ENCODE measurements at regions not wholly inside any gene's neighbourhood (a gene's known extent, or its start where the extent isn't known, plus 50 kb on each side); places are given as distances from the start of the nearest gene placed in this dataset.

- no peak for TF ChIP-seq CTCF (IDR thresholded peaks at IDR 0.05; ENCODE audit: partially characterized antibody, unreplicated experiment)
- no peaks in the 10 kb centered on the region for H3K4me1 Mint-ChIP-seq (ENCODE audit: low read depth, unreplicated experiment)
- H3K36me3 Mint-ChIP-seq (ENCODE audit: unreplicated experiment), result peaks cover 5% of the 10 kb centered on the region
- H3K4me3 Mint-ChIP-seq (ENCODE audit: unreplicated experiment), result no peak overlapping the region
- H3K27me3 Mint-ChIP-seq (ENCODE audit: unreplicated experiment), result peaks cover 5% of the 10 kb centered on the region
- H3K9me3 Mint-ChIP-seq (ENCODE audit: unreplicated experiment), result no peaks in the 10 kb centered on the region
- no peak overlapping the region for H3K27ac Mint-ChIP-seq (ENCODE audit: unreplicated experiment)
- no peak for DNase-seq
Measured at GRCh38 chr1:208562151-208562960, 318.2 kb upstream of the PLXNA2 start.

- H3K36me3 Mint-ChIP-seq (ENCODE audit: unreplicated experiment), result no peaks in the 10 kb centered on the region
- H3K27me3 Mint-ChIP-seq (ENCODE audit: unreplicated experiment), result peaks cover 3% of the 10 kb centered on the region
- no peak for DNase-seq
- no peak for TF ChIP-seq CTCF (IDR thresholded peaks at IDR 0.05; ENCODE audit: partially characterized antibody, unreplicated experiment)
- H3K27ac Mint-ChIP-seq (ENCODE audit: unreplicated experiment), result no peak overlapping the region
- no peak overlapping the region for H3K4me3 Mint-ChIP-seq (ENCODE audit: unreplicated experiment)
- H3K4me1 Mint-ChIP-seq (ENCODE audit: low read depth, unreplicated experiment), result no peaks in the 10 kb centered on the region
- no peaks in the 10 kb centered on the region for H3K9me3 Mint-ChIP-seq (ENCODE audit: unreplicated experiment)
Measured at GRCh38 chr1:208564466-208564865, 320.3 kb upstream of the PLXNA2 start.

GRCh38 chr1:208565756-208566440 is 321.7 kb upstream of the PLXNA2 start:
- no peak for TF ChIP-seq CTCF (IDR thresholded peaks at IDR 0.05; ENCODE audit: partially characterized antibody, unreplicated experiment)
- H3K4me1 Mint-ChIP-seq (ENCODE audit: low read depth, unreplicated experiment), result no peaks in the 10 kb centered on the region
- no peaks in the 10 kb centered on the region for H3K9me3 Mint-ChIP-seq (ENCODE audit: unreplicated experiment)
- H3K4me3 Mint-ChIP-seq (ENCODE audit: unreplicated experiment), result no peak overlapping the region
- no peak for DNase-seq
- peaks cover 6% of the 10 kb centered on the region for H3K36me3 Mint-ChIP-seq (ENCODE audit: unreplicated experiment)
- H3K27me3 Mint-ChIP-seq (ENCODE audit: unreplicated experiment), result peaks cover 3% of the 10 kb centered on the region
- no peak overlapping the region for H3K27ac Mint-ChIP-seq (ENCODE audit: unreplicated experiment)

GRCh38 chr1:208569181-208569580 is 325.0 kb upstream of the PLXNA2 start:
- H3K36me3 Mint-ChIP-seq (ENCODE audit: unreplicated experiment), result peaks cover 6% of the 10 kb centered on the region
- H3K27me3 Mint-ChIP-seq (ENCODE audit: unreplicated experiment), result no peaks in the 10 kb centered on the region
- no peaks in the 10 kb centered on the region for H3K9me3 Mint-ChIP-seq (ENCODE audit: unreplicated experiment)
- no peak overlapping the region for H3K4me3 Mint-ChIP-seq (ENCODE audit: unreplicated experiment)
- H3K4me1 Mint-ChIP-seq (ENCODE audit: low read depth, unreplicated experiment), result no peaks in the 10 kb centered on the region
- H3K27ac Mint-ChIP-seq (ENCODE audit: unreplicated experiment), result no peak overlapping the region
- no peak for TF ChIP-seq CTCF (IDR thresholded peaks at IDR 0.05; ENCODE audit: partially characterized antibody, unreplicated experiment)
- no peak for DNase-seq

GRCh38 chr1:208570362-208570761 is 326.2 kb upstream of the PLXNA2 start:
- no peaks in the 10 kb centered on the region for H3K27me3 Mint-ChIP-seq (ENCODE audit: unreplicated experiment)
- DNase-seq, result no peak
- H3K27ac Mint-ChIP-seq (ENCODE audit: unreplicated experiment), result no peak overlapping the region
- TF ChIP-seq CTCF (IDR thresholded peaks at IDR 0.05; ENCODE audit: partially characterized antibody, unreplicated experiment), result no peak
- no peaks in the 10 kb centered on the region for H3K9me3 Mint-ChIP-seq (ENCODE audit: unreplicated experiment)
- H3K4me1 Mint-ChIP-seq (ENCODE audit: low read depth, unreplicated experiment), result no peaks in the 10 kb centered on the region
- no peak overlapping the region for H3K4me3 Mint-ChIP-seq (ENCODE audit: unreplicated experiment)
- peaks cover 6% of the 10 kb centered on the region for H3K36me3 Mint-ChIP-seq (ENCODE audit: unreplicated experiment)
